GM18498 (cell line): ENCODE measurements at regions not wholly inside any gene's neighbourhood (a gene's known extent, or its start where the extent isn't known, plus 50 kb on each side); places are given as distances from the start of the nearest gene placed in this dataset.
"Not testable (repeated sequence)": the region's sequence is repeated elsewhere in the genome, so short reads cannot be mapped to it uniquely, and the experiment has no call there.

Source experiments
- ATAC-seq: cut with Tn5 transposase; IDR thresholded peaks from one replicate; pipeline ENCODE4 v1.9.1; 2021; ENCODE audit warnings: mild to moderate bottlenecking, moderate library complexity; ENCODE audit not compliant: unreplicated experiment

DNA sequence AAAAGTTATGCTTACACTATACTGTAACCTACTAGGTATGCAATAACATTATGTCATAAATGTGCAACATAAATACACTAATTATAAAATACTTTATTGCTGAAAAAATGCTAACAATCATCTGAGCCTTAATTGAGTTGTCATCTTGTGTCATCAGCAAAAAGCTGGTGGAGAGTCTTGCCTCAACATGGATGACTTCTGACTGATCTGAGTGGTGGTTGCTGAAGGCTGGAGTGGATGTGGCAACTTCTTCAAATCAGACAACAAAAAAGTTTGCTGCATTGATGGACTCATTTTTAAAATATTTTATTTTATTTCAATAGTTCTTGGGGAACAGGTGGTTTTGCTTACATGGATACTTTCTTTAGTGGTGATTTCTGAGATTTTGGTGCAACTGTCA lies 93.9 kb upstream of the AMN1 start:
- no peak for ATAC-seq

DNA sequence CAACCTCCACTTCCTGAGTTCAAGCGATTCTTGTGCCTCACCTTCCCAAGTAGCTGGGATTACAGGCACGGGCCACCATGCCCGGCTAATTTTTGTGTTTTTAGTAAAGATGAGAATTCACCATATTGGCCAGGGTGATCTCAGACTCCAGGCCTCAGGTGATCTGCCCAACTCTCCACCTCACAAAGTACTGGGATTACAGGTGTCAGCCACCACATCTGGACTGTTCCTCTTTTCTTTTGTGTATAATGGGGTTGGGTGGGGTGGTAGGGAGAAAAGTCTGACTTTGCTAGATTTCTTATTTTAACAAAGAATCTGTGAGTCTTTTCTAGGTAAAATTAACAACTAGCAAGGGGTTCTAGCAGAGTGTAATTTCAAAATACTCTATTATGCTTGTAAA lies 92.7 kb upstream of the AMN1 start:
- no peak for ATAC-seq

DNA sequence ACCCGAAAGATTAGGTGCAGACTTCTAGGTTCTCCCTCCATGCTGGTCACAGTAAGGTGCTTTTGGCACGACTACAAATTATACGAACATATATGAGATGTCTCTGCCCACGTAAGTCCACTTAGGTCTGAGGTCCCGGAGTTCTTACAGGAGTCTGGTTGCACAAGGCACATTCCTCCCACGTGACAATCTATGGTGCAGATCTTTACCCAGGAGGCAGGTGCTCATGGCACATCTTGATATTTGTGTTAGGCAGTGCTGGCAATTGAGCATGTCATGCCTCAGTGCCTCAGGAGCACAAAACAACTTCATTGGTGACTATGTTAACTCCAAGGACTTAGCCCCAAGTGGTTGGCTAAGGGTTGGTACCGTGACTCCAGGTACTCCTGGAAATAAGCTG lies 92.0 kb upstream of the AMN1 start:
- ATAC-seq, result no peak

DNA sequence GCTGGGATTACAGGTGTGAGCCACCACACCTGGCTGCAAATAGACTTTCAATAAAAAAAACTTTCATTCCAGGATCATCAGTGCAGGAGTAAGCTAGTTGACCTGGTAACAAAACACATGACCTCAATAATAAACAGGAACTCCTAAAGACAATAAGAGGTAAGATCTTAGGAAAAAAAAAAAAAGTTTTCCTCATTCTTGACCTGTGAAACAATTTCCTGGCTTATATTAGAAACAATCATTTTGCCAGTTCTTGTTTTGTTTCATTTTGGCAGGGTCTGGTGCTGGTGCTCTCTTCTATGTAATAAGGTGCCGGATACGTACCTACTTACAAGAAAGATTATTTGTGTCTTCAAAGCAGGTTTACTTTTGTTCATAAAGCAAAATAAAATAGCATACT lies 90.6 kb upstream of the AMN1 start:
- no peak for ATAC-seq

DNA sequence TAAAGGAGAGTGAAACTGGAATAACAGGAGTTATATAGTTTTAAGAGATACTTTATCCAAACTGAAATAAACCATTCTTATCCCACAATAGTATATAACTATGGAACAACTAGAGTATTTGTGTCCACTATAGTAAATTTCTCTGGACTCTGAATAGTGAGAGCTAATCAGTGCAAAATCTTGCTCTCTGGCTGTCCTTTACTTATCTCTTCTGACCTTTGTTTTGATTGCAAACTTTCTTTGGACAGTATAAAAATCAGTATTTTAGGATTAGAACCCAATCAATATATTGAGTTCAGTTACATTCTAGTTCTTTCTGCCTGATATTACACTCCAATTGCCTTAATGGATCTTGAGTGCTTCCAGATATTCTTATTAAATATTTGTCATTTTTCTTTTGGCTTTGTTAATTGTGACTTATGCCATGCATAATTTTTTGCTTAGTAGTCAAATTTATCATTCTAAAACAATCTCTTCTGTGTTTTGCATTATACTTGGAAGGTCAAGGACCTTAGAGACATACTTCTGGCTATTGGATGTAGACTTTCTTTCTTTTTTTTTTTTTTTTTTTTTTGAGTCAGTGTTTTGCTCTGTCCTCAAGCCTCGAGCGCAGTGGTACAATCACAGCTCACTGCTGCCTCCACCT lies 89.9 kb upstream of the AMN1 start:
- no peak for ATAC-seq

DNA sequence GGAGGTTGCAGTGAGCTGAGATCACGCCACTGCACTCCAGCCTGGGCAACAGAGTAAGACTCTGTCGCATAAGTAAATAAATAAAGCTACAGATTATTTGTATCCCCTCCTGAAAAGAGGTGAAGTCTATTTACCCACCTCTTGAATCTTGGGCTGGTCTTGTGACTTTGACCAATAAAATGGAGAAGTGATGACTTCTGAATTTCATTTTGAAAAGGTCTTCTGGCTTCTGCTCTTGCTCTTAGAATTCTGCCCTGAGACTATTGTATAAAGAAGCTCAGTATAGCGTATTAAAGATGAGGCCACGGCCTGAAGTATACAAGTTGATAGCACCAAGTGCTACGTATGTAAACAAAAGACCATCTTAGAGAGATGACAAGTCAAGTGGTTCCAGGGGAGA lies 88.3 kb upstream of the AMN1 start:
- no peak for ATAC-seq

DNA sequence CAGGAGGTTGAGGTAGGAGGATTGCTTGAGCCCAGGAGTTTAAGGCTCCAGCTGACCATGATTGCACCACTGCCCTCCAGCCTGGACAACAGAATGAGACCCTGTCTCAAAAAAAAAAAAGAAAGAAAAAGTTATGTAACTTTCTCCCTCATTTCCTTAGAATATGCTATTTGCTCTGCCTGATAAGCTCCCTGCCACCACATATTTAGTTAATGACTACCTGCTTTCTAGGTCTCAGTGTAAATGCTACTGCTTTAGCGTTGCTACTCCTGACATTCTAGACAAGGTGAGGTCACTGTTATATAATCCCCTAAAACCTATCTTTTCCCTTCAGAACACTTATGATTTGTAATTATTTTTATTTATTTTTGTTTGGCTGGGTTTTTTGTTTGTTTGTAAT lies 86.3 kb upstream of the AMN1 start:
- no peak for ATAC-seq

DNA sequence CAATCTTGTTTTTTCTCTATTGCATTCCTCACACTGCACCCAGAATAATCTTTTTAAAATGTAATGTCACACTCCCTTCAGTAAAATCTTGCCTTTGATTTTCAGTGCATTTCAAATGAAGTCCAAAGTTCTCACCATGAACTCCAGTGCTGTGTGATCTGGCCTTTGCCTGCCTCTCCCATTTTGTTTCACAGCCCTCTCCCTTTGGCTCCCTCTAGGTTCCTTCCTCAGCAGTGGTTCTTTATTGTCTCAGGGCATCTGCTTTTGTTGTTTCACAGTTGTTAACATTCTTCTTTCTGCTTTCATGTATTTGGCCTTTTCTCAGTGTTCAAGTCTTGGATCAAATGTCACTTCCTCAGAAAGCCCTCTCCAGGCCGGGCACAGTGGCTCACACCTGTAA lies 84.5 kb upstream of the AMN1 start:
- no peak for ATAC-seq

DNA sequence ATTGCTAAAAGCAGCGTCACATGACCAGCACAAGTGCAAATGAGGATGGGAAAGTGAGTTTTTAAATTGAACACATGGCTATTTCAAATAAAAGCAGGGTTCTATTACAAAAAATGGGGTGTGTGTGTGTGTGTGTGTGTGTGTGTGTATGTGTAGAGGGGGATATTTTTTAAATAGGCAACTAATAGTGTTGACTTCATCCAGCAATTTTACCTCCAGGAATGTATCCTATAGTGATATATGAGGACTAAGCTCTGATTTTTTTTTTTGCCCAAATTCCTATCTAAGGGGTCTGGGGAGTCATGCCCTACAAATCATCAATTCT lies 78.9 kb upstream of the AMN1 start:
- ATAC-seq, result no peak

DNA sequence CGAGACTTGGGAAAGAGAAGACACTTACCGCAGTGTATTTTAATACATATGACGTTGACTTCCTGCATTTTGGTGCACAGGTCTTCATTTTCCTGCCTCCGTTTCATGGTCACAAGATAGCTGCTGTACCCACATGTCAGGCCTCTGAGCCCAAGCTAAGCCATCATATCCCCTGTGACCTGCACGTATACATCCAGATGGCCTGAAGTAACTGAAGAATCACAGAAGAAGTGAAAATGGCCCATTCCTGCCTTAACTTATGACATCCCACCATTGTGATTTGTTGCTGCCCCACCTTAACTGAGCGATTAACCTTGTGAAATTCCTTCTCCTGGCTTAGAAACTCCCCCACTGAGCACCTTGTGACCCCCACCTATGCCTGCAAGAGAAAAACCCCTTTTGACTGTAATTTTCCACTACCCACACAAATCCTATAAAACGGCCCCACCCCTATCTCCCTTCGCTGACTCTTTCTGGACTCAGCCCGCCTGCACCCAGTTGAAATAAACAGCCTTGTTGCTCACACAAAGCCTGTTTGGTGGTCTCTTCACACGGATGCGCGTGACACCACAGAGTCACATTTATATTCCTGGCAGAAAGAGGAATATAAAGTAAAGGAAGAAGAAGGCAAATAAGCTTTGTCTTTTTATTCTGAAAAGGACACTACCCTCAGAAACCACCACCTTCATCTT lies 78.4 kb upstream of the AMN1 start:
- ATAC-seq, result not testable (repeated sequence)

DNA sequence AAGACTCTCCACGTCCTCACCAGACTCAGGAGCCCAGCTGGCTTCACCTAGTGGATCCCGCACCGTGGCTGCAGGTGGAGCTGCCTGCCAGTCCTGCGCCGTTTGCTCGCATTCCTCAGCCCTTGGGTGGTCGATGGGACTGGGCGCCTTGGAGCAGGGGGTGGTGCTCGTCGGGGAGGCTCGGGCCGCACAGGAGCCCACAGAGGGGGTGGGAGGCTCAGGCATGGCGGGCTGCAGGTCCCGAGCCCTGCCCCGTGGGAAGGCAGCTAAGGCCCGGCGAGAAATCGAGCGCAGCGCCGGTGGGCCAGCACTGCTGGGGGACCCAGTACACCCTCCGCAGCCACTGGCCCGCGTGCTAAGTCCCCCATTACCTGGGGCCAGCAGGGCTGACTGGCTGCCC lies 76.9 kb upstream of the AMN1 start:
- ATAC-seq, result not testable (repeated sequence)

DNA sequence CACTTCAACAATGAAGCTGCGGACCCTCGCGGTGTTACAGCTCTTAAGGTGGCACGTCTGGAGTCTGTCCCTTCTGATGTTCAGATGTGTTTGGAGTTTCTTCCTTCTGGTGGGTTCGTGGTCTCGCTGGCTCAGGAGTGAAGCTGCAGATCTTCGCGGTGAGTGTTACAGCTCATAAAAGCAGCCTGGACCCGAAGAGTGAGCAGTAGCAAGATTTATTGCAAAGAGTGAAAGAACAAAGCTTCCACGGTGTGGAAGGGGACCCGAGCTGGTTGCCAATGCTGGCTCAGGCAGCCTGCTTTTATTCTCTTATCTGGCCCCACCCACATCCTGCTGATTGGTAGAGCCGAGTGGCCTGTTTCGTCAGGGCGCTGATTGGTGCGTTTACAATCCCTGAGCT lies 75.9 kb upstream of the AMN1 start:
- ATAC-seq, result not testable (repeated sequence)

DNA sequence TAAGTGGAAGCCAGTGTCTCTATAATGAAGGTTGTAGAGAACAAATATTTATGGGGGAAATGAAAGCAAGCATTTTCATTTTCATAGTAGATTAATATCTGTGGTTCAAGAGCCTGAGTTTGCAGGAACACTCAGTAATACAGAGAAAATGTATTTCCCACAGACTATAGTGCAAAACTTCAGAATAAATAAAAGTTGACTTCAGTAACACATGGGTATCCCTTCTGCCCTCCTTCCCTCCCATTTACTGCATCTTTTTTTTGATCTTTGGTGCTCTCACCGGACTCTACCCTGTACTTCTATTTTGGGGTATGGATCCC lies 75.3 kb upstream of the AMN1 start:
- peak; percentile 53 for ATAC-seq

DNA sequence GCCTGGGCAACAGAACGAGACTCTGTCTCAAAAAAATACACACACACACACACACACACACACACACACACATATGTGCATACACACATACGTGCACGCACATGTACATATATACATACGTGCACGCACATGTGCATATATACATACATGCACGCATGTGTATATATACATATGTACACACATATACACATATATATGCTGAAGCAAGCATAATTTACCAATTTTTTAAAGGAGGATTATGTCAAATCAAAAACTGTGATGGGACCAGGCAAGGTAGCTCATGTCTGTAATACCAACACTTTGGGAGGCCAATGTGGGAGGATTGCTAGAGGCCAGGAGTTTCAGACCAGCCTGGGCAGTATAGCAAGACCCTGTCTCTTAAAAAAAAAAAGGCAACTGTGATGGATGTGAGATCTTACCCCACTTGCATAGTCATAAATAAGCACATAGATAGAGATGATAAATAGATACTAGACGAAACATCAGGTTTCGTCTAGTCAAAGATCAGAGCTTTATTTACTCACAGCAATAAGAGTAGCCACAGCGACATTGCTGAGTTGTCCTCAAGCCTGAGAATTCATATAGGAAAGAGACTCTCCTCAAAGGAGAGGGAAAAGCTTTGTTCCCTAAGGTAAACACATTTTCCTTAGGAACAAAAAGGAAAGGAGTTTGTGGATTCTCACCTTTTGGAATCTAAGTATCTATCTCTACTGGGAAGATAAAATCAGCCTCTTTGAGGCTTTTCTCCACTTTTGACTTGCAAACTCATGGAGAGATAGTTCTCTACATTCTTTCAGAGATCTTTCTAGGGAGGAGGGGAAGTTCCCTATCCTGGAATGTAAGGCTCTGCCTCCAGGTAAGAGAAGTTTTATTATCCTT lies 74.7 kb upstream of the AMN1 start:
- ATAC-seq, result no peak

DNA sequence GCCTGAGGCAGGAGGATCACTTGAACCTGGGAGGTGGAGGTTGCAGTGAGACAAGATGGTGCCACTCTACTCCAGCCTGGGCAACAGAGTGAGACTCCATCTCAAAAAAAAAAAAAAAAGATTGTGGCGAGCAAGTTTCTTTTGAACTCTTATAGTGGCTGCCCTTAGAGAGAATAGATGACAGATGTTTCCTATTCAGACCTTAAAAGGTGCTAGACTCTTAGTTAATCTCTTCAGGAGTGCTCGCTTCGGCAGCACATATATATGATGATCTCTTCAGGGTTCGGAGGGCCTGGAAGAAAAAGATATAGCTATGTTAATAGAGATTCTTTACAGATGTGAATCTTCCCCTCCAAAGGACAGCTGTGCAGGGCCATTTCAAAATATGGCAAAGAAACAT lies 73.1 kb upstream of the AMN1 start:
- ATAC-seq, result no peak

DNA sequence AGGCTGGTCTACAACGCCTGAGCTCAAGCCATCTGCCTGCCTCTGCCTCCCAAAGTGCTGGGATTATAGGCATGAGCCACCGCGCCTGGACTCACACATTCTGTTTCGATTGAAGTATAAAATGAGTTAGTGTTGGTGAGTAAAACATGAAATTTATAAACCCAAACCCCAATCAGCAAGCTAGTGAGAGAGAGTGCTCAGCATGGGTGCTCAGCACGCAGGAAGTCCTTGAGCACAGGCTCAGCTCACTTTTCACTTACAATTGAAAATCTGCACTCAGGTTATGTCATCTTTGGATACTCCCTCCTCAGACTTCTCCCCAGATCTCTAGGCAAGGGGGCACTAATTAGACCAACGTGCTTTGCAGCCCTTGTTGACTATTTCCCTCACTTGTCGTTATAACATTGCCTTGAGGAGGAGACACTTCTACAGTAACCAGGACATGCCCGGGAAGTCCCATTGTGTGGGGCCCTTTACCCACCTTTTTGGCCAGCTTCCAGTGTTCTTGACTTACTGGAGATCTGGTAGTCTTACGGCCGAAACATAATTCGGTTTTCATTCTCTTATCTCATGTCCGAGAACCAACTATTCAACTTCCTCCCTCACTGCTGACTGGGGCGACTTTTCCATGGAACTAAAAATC lies 68.5 kb upstream of the AMN1 start:
- no peak for ATAC-seq

DNA sequence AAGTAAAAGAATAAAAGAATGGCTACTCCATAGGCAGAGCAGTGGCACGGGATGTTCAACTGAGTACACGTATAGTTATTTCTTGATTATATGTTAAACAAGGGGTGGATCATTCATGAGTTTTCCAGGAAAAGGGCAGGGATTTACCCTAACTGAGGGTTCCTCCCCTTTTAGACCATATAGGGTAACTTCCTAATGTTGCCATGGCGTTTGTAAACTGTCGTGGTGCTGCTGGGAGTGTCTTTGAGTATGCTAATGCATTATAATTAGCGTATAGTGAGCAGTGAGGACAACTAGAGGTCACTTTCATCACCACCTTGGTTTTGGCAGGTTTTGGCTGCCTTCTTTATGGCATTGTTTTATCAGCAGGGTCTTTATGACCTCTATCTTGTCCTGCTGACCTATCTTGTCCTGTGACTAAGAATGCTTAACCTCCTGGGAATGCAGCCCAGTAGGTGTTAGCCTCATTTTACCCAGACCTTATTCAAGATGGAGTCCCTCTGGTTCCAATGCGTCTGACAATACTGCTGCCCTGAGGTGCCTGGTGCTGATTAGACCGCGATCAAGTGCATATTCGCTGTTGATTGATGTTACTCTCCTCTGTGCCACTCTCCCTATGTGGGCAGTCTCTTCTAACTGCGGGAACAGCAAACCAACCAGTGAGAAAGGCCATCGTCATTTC lies 67.6 kb upstream of the AMN1 start:
- no peak for ATAC-seq

DNA sequence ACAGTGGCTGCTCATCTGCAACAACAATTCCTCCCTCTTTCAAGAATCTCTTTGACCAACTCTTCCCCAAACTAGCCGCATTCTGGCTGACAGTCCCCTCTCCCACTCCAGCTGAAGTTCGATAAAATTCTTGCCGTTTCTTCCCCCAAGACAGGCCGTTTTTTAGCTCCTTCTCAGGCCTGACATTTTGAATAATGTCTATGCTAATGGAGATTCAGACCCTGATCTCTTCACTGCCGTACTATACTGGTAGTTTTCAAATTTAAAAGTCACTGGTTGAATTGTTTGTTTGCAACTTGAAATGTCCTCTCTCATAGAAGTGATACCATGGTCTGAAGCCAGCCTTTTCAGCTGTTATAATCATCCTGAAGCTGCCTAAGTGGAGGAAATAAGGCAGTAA lies 65.9 kb upstream of the AMN1 start:
- no peak for ATAC-seq

DNA sequence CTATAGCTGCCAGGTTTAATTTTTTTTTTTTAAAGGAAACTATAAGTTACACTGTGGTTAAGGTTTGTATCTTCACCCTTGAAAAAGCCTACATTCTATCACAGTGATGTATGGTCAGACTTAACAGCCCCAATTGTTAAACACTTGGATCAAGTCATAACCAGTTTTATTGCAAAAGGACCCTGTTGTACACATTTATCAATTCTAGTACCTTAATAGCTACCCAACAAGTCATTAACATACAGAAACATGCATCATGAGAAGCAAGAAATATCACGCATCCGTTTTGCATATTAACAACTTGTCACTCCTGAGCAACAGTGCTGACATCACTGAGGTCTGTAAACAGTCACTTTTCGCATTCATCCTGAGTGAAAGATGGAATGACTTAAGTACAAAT lies 62.4 kb upstream of the AMN1 start:
- ATAC-seq, result not testable (repeated sequence)

DNA sequence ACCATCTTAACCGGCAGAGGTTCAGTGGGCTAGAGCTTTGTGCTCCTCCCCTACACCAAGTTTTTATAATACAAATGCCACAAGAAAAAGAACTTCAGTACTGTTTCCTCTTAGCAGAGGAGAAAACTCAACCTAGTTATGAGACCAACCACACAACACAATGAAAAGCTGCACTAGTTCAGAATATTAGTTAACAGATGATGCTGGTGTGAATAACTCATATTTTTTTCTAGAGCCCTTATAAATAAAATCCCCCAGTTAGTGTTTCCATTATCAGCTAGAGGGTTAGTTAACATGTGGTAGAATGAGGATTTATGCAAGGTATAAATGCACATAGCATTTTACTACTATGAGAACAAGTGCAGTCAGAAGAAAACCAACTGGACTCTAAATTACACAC lies 61.9 kb upstream of the AMN1 start:
- ATAC-seq, result no peak

DNA sequence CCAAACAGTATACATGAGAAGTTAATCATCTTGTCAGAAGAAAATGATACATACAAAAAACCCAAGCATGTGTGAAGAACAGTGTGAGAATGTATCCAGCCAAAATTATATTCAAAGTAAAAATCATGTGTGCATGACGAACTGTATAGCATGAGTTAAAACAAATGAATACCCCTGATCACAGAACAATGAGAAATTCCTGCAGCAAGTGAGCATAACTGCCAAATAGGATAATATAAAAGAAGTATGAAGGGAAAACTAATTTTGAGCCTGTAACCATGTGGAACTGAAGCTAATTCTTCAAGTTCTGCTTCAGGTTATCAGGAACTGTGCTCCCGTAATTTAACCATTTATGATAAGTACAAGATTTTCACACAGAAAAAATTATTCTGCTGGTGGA lies 56.5 kb upstream of the AMN1 start:
- no peak for ATAC-seq
